Calu3 (cell line): ENCODE measurements at regions not wholly inside any gene's neighbourhood (a gene's known extent, or its start where the extent isn't known, plus 50 kb on each side); places are given as distances from the start of the nearest gene placed in this dataset.

ENCODE experiments used
- BruUV-seq: library from RNA; stranded (reverse); fragments of 400-500 nt; replicated peaks from 2 replicates; lab custom pipeline; 2021; lab: Mats Ljungman, UMichigan
- CTCF ChIA-PET: fragments of 300-600 bp; sonication (Branson Sonifier 250); formaldehyde crosslinking; loops from one replicate; lab custom pipeline; 2022; ENCODE audit warnings: antibody characterized with exemption; lab: Charles Lee
- DNase-seq: peaks from one replicate; pipeline ENCODE4 v3.0.0; 2022
- H3K27ac Mint-ChIP-seq: one replicate; pipeline ENCODE4 v1.8.0; 2022; ENCODE audit warnings: mixed read lengths; ENCODE audit not compliant: unreplicated experiment
- H3K27me3 Mint-ChIP-seq: one replicate; pipeline ENCODE4 v1.8.0; 2022; ENCODE audit warnings: mixed read lengths; ENCODE audit not compliant: unreplicated experiment
- H3K36me3 Mint-ChIP-seq: one replicate; pipeline ENCODE4 v1.8.0; 2022; ENCODE audit warnings: mild to moderate bottlenecking, moderate library complexity, mixed read lengths; ENCODE audit not compliant: insufficient read depth, unreplicated experiment
- H3K4me1 Mint-ChIP-seq: one replicate; pipeline ENCODE4 v1.8.0; 2022; ENCODE audit warnings: mild to moderate bottlenecking, low read depth, mixed read lengths; ENCODE audit not compliant: unreplicated experiment
- H3K4me3 Mint-ChIP-seq: one replicate; pipeline ENCODE4 v1.8.0; 2022; ENCODE audit warnings: mild to moderate bottlenecking, low read depth, moderate library complexity, mixed read lengths; ENCODE audit not compliant: unreplicated experiment
- H3K9me3 Mint-ChIP-seq: one replicate; pipeline ENCODE4 v1.8.0; 2022; ENCODE audit warnings: low read depth, mixed read lengths; ENCODE audit not compliant: unreplicated experiment
- CTCF ChIP-seq: fragments of 200-600 bp; IDR thresholded peaks from one replicate; pipeline ENCODE4 v1.8.0; 2022; ENCODE audit warnings: antibody characterized with exemption; ENCODE audit not compliant: unreplicated experiment
- intact Hi-C: fragments of 100-400 bp; cut with micrococcal nuclease; formaldehyde crosslinking; loops from one replicate; pipeline ENCODE4 v1.10.0; 2022; ENCODE audit not compliant: unreplicated experiment

- no peaks in the 10 kb centered on the region for H3K9me3 Mint-ChIP-seq
- intact Hi-C loops = no loop called here
- DNase-seq = no peak
- no peak overlapping the region for H3K4me3 Mint-ChIP-seq
- CTCF ChIA-PET = no interaction called here
- no peak overlapping the region for H3K27ac Mint-ChIP-seq
- H3K27me3 Mint-ChIP-seq = no peaks in the 10 kb centered on the region
- no peak for TF ChIP-seq CTCF
- H3K36me3 Mint-ChIP-seq = no peaks in the 10 kb centered on the region
- no TSS peak for BruUV-seq
- H3K4me1 Mint-ChIP-seq = no peaks in the 10 kb centered on the region
Observed at GRCh38 chr5:68669864-68670575, 423.8 kb upstream of the SLC30A5 start.

GRCh38 chr5:68673106-68673822 is 420.6 kb upstream of the SLC30A5 start:
- TF ChIP-seq CTCF = no peak
- Mint-ChIP-seq H3K9me3 (no peaks in the 10 kb centered on the region), H3K27ac (no peak overlapping the region), H3K4me1 (no peaks in the 10 kb centered on the region), H3K36me3 (no peaks in the 10 kb centered on the region), H3K27me3 (no peaks in the 10 kb centered on the region), H3K4me3 (no peak overlapping the region)
- no peak for DNase-seq
- intact Hi-C loops = no loop called here
- BruUV-seq = no TSS peak
- CTCF ChIA-PET = no interaction called here

- H3K4me1 Mint-ChIP-seq = no peaks in the 10 kb centered on the region
- no TSS peak for BruUV-seq
- H3K36me3 Mint-ChIP-seq = no peaks in the 10 kb centered on the region
- intact Hi-C loops = no loop called here
- H3K27me3 Mint-ChIP-seq = no peaks in the 10 kb centered on the region
- CTCF ChIA-PET = no interaction called here
- H3K27ac Mint-ChIP-seq = no peak overlapping the region
- H3K9me3 Mint-ChIP-seq = no peaks in the 10 kb centered on the region
- no peak for DNase-seq
- TF ChIP-seq CTCF = no peak
- no peak overlapping the region for H3K4me3 Mint-ChIP-seq
Observed at GRCh38 chr5:68673823-68674180, 420.0 kb upstream of the SLC30A5 start.

- CTCF ChIA-PET = no interaction called here
- no peak for TF ChIP-seq CTCF
- no peak for DNase-seq
- intact Hi-C loops = no loop called here
- H3K4me3 Mint-ChIP-seq = no peak overlapping the region
- no peaks in the 10 kb centered on the region for H3K36me3 Mint-ChIP-seq
- no peaks in the 10 kb centered on the region for H3K27me3 Mint-ChIP-seq
- H3K9me3 Mint-ChIP-seq = peaks cover 2% of the 10 kb centered on the region
- no peak overlapping the region for H3K27ac Mint-ChIP-seq
- no TSS peak for BruUV-seq
- H3K4me1 Mint-ChIP-seq = peaks cover 33% of the 10 kb centered on the region
Observed at GRCh38 chr5:68679041-68679440, 414.8 kb upstream of the SLC30A5 start.
